ENCODE measurements at regions not wholly inside any gene's neighbourhood (a gene's known extent, or its start where the extent isn't known, plus 50 kb on each side); places are given as distances from the start of the nearest gene placed in this dataset.

GRCh38 chr22:48740731-48741405 lies 1086.8 kb downstream of the BRD1 start:
- TF ChIP-seq POLR2A (IDR thresholded peaks at IDR 0.05) (no peak), CTCF (IDR thresholded peaks at IDR 0.05) (no peak)
